HG02870 (cell line): ENCODE measurements at regions not wholly inside any gene's neighbourhood (a gene's known extent, or its start where the extent isn't known, plus 50 kb on each side); places are given as distances from the start of the nearest gene placed in this dataset.
"Not testable (repeated sequence)": the region's sequence is repeated elsewhere in the genome, so short reads cannot be mapped to it uniquely, and the experiment has no call there.

Source experiments
- ATAC-seq: cut with Tn5 transposase; IDR thresholded peaks from one replicate; pipeline ENCODE4 v1.9.1; 2021; ENCODE audit warnings: mild to moderate bottlenecking, moderate library complexity; ENCODE audit not compliant: unreplicated experiment

DNA sequence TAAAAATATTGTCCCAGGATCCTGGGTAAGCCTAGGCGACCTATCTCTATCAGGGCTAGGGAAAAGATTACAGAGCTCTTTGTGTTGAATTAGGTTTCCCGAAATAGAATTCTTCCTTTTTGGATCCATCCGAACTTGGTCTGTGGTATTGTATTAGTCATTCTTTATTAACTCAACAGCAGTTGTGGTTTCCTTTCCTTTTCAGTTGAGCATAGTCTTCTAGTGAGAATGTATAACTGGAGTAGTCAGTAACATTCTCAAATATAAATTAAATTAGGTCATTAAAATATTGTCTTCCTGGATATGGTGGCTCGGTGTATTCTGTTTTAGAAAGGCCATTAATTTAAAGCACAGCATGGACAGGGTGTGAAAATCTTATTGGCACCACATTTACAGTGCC, 520.4 kb downstream of the NLGN4X start:
- ATAC-seq, result no peak

DNA sequence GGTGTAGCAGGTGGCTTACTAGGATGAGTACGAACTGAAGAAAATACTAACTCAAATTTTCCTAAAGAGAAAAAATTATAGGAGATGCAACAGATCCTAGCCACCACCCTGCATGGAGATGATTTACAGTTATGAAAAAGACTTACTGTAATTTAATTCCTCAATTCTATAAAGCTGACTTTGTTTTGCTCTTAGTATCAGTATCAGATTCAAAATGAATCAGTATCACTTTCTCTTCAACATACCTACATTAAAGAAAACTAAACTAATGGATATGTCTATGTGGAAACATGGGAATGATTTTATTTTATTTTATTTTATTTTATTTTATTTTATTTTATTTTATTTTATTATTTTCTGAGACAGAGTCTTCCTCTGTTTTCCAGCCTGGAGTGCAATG, 525.8 kb downstream of the NLGN4X start:
- ATAC-seq, result peak; percentile 66

DNA sequence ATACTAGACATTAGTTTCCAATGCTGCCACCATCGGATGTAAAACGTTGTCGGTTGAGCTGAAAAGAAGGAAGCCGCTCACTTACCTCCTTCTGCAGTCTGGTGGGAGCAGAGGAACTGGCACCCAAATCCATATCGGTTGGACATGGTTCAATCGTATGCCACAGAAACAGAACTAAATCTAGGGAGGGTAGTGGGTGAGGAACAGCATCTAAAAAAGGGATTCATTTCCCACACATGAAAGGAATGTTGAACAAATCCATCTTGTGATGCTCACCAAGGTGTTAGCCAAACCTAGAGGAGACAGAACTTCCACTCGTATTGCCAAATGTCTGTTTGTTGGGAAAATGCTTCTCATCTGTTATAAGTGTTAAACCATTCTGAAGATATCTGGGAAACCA, 532.7 kb downstream of the NLGN4X start:
- no peak for ATAC-seq

DNA sequence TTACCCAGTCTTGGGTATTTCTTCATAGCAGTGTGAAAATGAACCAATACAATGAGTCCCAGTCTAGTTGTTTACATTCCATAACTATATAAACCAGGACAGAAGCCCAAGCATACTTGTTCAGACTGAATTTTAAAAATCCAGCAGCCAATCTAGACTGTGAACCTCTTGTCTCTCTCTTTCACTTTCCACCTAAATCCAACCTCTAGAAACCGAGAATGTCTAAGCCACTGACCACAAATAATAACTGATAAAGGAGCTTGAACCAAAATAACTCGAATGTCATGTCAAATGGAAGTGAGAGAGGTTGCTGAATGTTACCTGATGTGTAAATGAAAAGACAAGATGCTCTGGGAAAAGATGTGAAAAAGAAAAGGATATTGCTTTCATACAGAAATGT, 544.7 kb downstream of the NLGN4X start:
- ATAC-seq, result peak; percentile 59

DNA sequence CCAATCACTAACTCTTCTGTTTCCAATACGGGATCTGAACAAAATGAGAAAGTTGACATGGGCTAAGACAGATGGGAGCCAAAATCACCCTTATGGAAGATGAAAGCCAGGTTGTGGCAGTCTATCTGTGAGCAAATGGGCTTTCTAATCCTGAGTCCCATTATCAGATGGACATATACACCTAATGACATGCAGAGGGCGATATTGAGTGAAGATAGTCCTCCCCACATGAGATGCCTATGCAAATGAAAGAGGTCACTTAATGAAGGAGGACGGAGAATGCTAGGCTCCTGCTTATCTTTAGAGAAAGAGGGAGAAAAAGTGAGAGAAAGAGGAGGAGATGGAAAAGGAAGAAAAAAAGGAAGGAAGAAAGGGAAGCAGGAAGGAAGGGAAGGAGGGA, 547.5 kb downstream of the NLGN4X start:
- ATAC-seq, result no peak

DNA sequence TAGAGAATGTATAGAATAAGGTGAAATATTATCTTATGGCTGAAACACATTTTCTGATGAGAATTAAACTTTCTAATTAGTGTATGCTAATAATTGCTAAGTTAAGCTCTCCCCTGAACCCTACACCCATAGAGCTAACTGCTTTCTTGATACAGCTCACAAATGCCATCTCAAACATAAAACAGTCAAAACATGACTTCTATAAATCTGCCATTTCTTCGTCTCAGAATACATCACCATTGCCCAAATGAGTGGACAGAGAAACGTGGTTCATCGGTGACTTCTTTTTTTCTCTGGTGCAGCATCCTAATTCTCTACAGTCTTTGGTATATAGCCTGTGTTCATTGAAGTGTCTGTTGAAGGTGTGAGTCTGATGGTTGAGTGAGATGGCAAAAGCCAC, 554.6 kb downstream of the NLGN4X start:
- ATAC-seq, result peak; percentile 56

DNA sequence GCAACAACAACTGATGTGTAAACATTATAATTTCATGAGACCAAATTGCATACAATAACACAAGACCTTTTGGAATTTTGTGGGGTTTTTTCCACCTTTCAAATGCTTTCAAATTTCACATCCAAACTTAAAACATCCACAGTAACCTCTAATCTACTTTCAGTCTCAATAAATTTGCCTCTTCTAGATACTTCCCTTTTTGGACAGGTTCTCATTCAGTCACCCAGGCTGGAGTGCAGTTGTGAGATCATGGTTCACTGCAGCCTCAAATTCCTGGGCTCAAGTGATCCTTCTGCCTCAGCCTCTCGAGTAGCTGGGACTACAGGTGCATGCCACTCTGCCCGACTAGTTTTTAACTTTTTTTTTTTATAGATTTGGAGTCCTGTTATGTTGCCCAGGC, 556.6 kb downstream of the NLGN4X start:
- peak; percentile 76 for ATAC-seq

DNA sequence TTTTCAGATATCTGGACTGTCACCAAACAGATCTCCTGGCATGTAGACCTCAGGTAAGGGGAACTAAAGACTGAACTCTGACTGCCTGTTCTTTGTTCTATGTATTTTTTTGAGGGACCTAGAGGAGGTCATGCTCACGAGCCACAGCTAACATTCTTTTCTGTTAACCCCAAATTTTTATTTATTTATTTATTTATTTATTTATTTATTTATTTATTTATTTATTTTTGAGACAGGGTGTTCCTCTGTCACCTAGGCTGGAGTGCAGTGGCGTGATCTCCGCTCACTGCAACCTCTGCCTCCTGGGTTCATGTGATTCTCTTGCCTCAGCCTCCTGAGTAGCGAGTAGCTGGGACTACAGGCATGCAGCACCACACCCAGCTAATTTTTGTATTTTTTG, 562.0 kb downstream of the NLGN4X start:
- ATAC-seq, result not testable (repeated sequence)

DNA sequence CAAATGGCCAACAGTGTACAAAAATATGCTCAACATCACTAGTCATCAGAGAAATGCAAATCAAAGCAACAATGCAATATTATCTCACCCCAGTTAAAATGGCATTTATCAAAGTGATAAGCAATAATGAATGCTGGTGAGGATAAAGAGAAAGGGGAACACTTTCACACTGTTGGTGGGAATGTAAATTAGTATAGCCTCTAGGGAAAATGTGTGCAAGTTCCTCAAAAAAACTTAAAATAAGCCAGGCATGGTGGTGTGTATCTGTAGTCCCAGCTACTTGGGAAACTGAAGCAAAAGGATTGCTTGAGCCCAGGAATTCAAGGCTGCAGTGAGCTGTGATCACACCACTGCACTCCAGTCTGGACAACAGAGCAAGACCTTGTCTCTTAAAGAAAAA, 572.1 kb downstream of the NLGN4X start:
- ATAC-seq, result no peak

DNA sequence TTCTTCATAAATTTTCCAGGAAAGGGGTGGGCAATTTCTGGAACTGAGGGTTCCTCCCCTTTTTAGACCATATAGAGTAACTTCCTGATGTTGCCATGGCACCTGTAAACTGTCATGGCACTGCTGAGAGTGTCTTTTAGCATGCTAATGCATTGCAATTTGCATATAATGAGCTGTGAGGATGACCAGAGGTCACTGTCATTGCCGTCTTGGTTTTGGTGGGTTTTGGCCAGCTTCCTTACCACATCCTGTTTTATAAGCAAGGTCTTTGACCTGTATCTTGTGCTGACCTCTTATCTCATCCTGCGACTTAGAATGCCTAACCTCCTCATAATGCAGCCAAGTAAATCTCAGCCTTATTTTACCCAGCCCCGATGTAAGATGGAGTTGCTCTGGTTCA, 577.8 kb downstream of the NLGN4X start:
- ATAC-seq, result no peak

DNA sequence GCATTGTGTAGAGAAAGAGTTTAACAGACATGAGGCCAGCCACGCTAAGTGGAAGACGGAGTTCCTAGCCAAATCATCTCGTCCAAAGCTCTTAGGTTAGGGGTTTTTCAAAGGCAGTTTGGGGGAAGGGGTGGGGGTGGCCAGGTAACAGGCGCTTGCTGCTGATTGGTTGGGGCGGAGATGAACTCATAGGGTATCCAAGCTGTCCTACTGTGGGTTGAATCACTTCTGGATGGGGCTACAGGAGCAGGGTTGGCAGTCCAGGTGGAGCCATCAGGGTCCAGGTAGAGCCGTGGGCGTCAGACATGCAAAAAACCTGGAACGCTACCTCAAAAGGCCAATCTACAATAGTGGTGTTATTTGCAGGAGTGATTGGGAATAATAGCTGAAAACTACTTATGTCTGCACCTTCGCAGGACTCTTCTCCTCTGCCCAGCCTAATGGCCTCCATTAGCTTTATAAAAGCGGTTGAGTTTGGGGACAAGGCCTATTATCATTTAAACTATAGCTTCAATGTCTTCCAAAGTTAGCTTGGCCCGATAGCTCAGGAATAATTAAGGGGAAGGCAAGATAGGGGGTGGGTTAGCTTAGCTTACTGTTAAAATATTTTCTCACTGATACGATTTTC, 579.6 kb downstream of the NLGN4X start:
- no peak for ATAC-seq

DNA sequence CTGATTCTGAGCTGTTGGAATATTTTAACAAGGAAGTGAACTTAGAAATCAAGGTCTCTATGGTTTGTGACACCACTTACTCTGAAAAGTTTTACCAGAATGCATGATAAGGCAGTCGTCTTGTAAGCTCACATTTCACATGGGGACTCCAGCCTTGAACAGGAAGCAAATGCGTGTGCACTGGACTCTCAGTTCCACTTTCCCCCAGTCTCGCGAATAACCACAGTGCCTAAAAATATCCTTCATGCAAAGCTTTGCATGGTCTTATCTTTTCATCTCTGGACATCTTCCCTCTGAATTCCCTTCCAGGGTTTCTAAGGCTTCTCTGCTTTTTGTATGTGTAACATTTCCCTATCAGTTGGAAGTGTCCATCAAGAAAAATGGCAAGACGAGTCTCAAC, 581.8 kb downstream of the NLGN4X start:
- peak; percentile 96 for ATAC-seq

DNA sequence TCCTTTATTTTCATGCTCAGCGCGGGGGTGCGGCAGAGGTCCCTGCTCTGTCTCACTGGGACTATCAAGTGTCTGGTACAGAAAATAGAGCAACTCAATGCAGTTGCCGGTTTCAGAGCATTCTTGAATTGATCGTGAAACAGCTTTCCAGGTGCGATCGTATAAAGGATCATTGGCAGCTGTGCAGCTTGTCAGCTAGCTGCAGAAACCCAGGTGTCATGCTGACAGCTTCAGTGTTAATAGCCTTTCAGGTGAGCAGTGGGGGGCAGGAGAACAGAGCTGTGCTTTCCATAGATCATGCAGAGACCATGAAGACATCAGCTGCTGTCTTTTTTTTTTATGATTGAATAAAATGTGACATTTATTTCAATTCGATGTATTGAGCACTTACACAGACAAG, 583.9 kb downstream of the NLGN4X start:
- ATAC-seq, result no peak

DNA sequence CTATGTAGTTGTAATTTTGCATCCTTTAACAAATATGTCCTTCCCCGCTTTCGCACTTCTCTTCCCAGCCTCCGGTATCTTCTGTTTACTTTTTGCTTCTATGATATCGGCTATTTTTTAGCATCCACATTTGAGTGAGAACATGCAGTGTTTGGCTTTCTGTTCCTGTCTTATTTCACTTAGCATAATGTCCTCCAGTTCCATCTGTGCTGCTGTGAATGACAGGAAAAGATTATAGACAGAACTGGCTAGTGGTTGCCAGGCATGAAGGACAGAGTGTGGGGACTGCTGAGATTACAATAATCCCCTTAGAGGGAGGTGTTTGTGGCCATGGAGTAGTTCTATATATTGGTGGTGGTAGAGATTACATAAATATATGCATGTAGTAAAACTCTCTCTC, 588.6 kb downstream of the NLGN4X start:
- no peak for ATAC-seq

DNA sequence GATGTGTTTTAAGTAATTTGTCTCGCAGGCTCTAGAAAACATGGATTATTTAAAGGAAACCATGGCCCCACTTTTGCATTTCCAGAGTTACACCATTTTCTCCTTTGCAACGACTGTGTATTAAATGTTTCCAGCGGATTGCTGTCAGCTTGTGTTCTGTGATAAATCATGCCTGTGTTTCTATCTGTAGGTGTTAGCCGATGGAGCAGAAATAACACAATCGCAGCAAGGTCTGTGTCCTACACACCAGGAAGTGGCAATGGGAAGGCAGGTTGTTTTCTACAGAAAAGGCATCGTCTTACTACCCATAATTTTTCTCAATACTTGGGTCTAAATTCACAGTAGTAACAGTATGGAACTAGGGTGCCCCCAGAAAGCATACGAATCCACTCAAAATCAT, 590.1 kb downstream of the NLGN4X start:
- no peak for ATAC-seq

DNA sequence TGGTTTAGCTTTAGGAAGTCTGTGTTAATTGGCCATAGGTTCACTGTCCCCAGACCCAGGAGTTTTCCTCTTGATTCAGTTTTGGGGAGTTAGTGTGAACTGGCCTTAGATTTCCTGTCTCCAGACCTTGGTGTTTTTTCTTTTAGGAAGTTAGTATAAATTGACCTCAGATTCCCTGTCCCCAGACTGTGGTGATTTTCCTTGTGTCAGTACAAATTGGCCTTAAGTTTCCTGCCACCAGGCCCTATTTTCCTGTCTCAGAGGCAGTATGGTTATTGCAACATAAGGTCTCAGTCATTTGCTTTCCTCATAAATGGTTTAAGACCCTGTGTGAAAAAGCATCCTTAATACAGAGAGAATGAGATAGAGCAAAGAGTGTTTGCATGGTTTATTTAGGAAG, 595.8 kb downstream of the NLGN4X start:
- ATAC-seq, result no peak

DNA sequence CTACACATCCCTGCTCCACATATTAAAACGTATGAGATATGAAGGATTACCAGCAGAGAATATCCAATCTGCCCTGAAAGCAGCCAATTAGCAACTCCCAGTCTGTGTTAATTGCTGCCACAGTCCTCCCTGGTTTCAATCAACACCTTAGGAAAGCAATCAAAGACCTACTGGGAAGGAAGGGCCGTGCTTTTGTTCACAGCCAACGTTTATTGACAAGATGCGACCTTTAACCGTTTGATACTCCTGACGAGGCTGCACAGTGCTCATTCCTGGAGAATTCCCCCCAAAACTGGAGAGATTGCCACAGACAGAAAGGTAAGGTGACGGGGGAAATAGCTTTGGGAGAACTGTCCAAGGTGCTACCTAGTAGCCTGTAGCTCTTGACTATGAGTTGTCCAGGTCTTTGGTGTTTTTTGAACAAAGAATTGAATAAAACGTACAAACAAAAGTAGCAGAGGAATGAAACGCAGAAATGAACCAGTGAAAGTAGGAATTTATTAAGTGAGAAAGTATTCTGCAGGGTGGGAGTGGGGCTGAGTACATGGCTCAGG, 596.5 kb downstream of the NLGN4X start:
- no peak for ATAC-seq

DNA sequence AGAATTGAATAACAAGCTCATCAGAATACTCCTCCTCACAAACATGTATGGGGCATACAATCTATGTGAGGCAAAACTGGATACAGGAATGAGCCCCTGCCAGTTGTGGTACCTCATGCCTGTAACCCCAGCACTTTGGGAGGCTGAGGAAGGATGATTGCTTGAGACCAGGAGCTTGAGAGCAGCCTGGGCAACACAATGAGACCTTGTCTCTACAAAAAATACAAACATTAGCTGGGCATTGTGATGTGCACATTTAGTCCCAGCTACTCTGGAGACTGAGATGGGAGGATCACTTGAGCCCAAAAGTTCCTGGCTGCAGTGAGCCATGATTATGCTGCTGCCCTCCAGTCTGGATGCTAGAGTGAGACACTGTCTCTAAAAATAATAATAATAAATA, 611.0 kb downstream of the NLGN4X start:
- no peak for ATAC-seq

DNA sequence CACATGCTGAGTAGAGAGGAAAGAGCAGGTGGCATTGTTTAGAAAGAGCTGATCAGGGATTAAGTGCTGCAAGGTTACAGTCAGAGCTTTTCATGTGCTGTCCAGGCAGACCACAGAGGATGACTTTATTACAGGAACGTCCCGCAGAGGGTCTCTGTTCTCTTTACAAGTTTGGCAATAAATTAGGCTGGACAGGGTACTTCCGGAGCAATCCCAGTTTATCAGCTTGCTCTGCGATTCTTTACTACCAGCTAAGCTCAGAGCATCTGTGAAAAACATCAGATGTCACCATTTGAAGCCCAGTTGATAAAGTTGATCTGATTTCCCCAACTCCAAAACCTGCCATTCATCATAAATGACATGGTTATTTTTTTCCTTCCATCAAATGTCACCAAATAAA, 633.1 kb downstream of the NLGN4X start:
- no peak for ATAC-seq

DNA sequence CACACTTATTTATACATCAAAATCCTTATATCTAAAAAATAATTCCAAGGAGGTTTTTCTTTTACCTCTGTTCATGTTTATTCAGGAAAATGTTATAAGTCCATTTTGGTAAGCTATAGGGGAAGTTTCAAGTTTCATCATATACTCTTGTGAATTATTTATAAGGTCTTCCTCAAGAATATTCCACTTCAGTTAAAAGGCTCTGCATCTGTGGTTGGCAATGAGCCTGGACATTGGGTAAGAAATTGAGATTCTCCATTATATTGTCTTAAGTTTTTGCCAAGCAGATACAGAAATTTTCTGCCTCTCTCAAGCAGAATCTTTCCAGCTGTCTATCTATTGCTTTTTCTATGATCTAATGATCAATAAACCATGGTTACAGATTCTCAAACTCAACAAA, 641.9 kb downstream of the NLGN4X start:
- no peak for ATAC-seq

DNA sequence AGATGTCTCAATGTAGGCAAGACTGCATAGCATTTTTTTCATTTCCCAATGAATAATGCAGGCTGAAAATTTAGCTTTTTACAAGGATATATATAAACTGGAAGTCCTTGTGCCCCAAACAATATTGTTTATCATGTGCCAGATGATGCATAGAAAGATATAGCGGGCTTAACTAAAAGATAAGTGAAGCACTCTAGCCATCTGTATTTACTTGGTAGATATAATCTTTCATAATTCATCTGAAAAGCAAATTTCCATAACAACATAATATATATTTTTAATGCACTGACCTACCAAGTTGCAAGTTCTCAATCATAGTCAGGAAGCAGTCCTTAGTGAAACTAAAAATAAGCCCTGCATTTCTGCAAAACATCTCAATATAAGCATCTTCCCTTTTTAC, 653.3 kb downstream of the NLGN4X start:
- ATAC-seq, result no peak

DNA sequence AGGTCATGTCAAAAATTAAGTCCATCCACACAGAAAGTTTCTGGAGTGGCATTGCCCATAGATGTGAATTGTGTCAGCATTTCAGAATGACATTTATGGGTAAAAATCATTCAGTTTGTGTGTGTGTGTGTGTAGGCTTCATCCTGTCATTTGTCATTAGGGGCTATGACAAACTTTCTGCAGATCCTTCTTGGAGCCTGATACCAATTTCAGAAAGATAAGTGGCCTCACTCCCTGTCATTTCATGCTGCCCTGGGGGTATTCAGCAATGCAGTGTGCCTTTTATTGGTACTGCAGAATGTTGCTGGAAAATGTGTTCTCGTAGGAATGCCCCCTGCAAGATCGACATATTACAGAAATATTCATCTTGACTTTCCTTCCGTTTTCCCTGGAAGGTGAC, 659.7 kb downstream of the NLGN4X start:
- ATAC-seq, result no peak

DNA sequence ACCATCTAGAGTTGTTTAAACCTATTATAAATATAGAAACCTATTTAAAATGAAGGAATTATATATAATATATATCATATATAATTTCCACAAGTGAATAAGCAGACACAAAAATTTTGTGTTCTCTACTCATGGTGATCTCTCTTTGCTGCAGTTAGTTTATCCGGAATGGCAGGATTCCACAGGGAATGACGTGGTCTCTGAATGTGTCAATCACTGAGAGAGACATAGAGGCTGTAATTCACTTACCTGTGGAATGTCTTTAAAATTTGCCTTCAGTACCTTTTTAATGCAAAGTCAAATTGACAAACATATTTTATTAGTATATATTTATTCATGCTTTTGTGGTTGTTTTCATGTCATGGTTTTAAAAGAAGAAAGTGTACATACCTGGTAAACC, 669.3 kb downstream of the NLGN4X start:
- no peak for ATAC-seq
